GM12878 (cell line): ENCODE measurements at regions not wholly inside any gene's neighbourhood (a gene's known extent, or its start where the extent isn't known, plus 50 kb on each side); places are given as distances from the start of the nearest gene placed in this dataset.

Source experiments
- ATAC-seq: fragments of 200-7000 bp; cut with Tn5 transposase; 3 replicates; pipeline ENCODE4 v1.9.1; 2020; ENCODE audit warnings: mild to moderate bottlenecking, moderate library complexity
- BruUV-seq: library from RNA; stranded (reverse); fragments of 400-500 nt; replicated peaks from 2 replicates; lab custom pipeline; 2021; lab: Mats Ljungman, UMichigan
- CTCF ChIA-PET: fragments of 300-600 bp; sonication (Branson Sonifier 250); formaldehyde crosslinking; extraction: SDS; loops from one replicate; lab custom pipeline; 2021; ENCODE audit warnings: inconsistent platforms; lab: Yijun Ruan, JAX
- POLR2A ChIA-PET: fragments of 350-600 bp; formaldehyde crosslinking; extraction: SDS; loops from one replicate; lab custom pipeline; 2021; ENCODE audit warnings: inconsistent platforms; lab: Charles Lee
- RAD21 ChIA-PET: fragments of 300-600 bp; sonication (Branson Sonifier 250); formaldehyde crosslinking; loops from one replicate; lab custom pipeline; 2023; ENCODE audit warnings: antibody characterized with exemption; ENCODE audit not compliant: unreplicated experiment; lab: Charles Lee
- SMC1A ChIA-PET: fragments of 300-600 bp; sonication (Branson Sonifier 250); formaldehyde crosslinking; loops from one replicate; lab custom pipeline; 2023; ENCODE audit not compliant: unreplicated experiment, uncharacterized antibody; lab: Charles Lee
- DNase-seq: peaks from one replicate; pipeline ENCODE4 v3.0.0-alpha.2; 2011; ENCODE audit warnings: low read depth, low spot score
- FAIRE-seq: peaks from 3 replicates; lab custom pipeline; 2011; peaks lifted over from hg19 to GRCh38; lab: Jason Lieb, UNC
- H2AFZ ChIP-seq: 2 replicates; pipeline ENCODE4 v1.6.0; 2011; ENCODE audit warnings: low read depth, low read length, control low read depth; ENCODE audit not compliant: control insufficient read depth
- H3K27ac ChIP-seq: 2 replicates; pipeline ENCODE4 v1.5.1; 2011; ENCODE audit warnings: control low read depth; ENCODE audit not compliant: control insufficient read depth, insufficient read depth
- H3K27me3 ChIP-seq, 2 experiments: replicated peaks in 1 of 2; 2 replicates each; pipeline versions ENCODE4 v1.6.0 to v1.6.1; 2011; ENCODE audit warnings: low read length in 1 of 2; ENCODE audit not compliant: control insufficient read depth in 2 of 2, insufficient read depth in 2 of 2
- H3K36me3 ChIP-seq, 2 experiments: 2 replicates each; pipeline ENCODE4 v1.5.1; 2011; ENCODE audit warnings: low read length in 1 of 2; ENCODE audit not compliant: control insufficient read depth in 2 of 2, insufficient read depth in 2 of 2
- H3K4me1 ChIP-seq: 2 replicates; pipeline ENCODE4 v1.6.1; 2011; ENCODE audit warnings: mild to moderate bottlenecking, low read length, moderate library complexity, mixed read lengths; ENCODE audit not compliant: control insufficient read depth, insufficient read depth
- H3K4me2 ChIP-seq: 2 replicates; pipeline ENCODE4 v1.6.0; 2011; ENCODE audit warnings: control low read depth; ENCODE audit not compliant: control insufficient read depth, insufficient read depth
- H3K4me3 ChIP-seq: fragments of 200-600 bp; sonication (generic); 2 replicates; pipeline ENCODE4 v1.5.1; 2016
- H3K79me2 ChIP-seq: 2 replicates; pipeline ENCODE4 v1.6.0; 2011; ENCODE audit warnings: low read length; ENCODE audit not compliant: control insufficient read depth, insufficient read depth
- H3K9ac ChIP-seq: 2 replicates; pipeline ENCODE4 v1.8.0; 2011; ENCODE audit warnings: low read length, control low read depth, mixed read lengths; ENCODE audit not compliant: control insufficient read depth, insufficient read depth
- H3K9me3 ChIP-seq: replicated peaks from 3 replicates; pipeline ENCODE4 v1.5.1; 2011; ENCODE audit warnings: mild to moderate bottlenecking, low read length; ENCODE audit not compliant: control insufficient read depth, insufficient read depth
- H4K20me1 ChIP-seq: 2 replicates; pipeline ENCODE4 v1.6.0; 2011; ENCODE audit not compliant: control insufficient read depth, insufficient read depth
- BACH1 ChIP-seq: fragments of 450-650 bp; IDR thresholded peaks from 2 replicates; pipeline ENCODE4 v1.6.1; 2017; ENCODE audit warnings: mild to moderate bottlenecking, borderline replicate concordance
- EZH2 ChIP-seq: IDR thresholded peaks from 2 replicates; pipeline ENCODE4 v1.6.1; 2012; ENCODE audit warnings: low read depth, mild to moderate bottlenecking, control low read depth, inconsistent platforms, low read length, borderline replicate concordance; ENCODE audit not compliant: control insufficient read depth
- MTA3 ChIP-seq: IDR thresholded peaks from 2 replicates; pipeline ENCODE4 v1.6.1; 2012; ENCODE audit warnings: low read length, inconsistent platforms, borderline replicate concordance
- MXI1 ChIP-seq: fragments of 150-350 bp; IDR thresholded peaks from 2 replicates; pipeline ENCODE4 v1.6.1; 2011; ENCODE audit warnings: low read depth, mild to moderate bottlenecking, inconsistent platforms, low read length, improper control_type of control experiment
- PAX5 ChIP-seq: IDR thresholded peaks from 2 replicates; pipeline ENCODE4 v1.6.1; 2011; ENCODE audit warnings: low read depth, low read length, borderline replicate concordance
- POLR2AphosphoS2 ChIP-seq: IDR thresholded peaks from 2 replicates; pipeline ENCODE4 v1.6.1; 2011; ENCODE audit warnings: low read depth, mild to moderate bottlenecking, low read length, improper control_type of control experiment, moderate library complexity
- ZBED1 ChIP-seq: IDR thresholded peaks from 2 replicates; pipeline ENCODE4 v1.6.1; 2016; ENCODE audit warnings: borderline replicate concordance
- whole genome bisulfite sequencing: methylation state at CpG from one replicate; pipeline ENCODE4 v1.1.6; 2016; ENCODE audit warnings: low lambda C conversion rate; ENCODE audit not compliant: insufficient replicate concordance, insufficient coverage; ENCODE audit errors: missing lambda C conversion rate; 5-methylcytosine and 5-hydroxymethylcytosine counted together
- in situ Hi-C: fragments of 300-500 bp; cut with MboI; formaldehyde crosslinking; loops from 9 replicates; pipeline ENCODE4 v1.14.3; 2018; ENCODE audit warnings: mixed read lengths
- intact Hi-C: fragments of 100-400 bp; cut with micrococcal nuclease; formaldehyde crosslinking; loops from one replicate; pipeline ENCODE4 v1.14.2; 2022; ENCODE audit not compliant: unreplicated experiment
- TF ChIP-seq, protein P1 (sequence below): IDR thresholded peaks from 2 replicates; pipeline ENCODE4 v1.6.1; 2011; ENCODE audit warnings: low read depth, mild to moderate bottlenecking, low read length, moderate library complexity, borderline replicate concordance; ENCODE audit errors: extremely low read depth
- TF ChIP-seq, protein P2 (sequence below): IDR thresholded peaks from 2 replicates; pipeline ENCODE4 v1.6.1; 2011; ENCODE audit warnings: borderline replicate concordance, low read depth, mild to moderate bottlenecking, moderate library complexity, low read length; ENCODE audit not compliant: insufficient read depth, poor library complexity, severe bottlenecking
- TF ChIP-seq, protein P3 (sequence below): fragments of 450-650 bp; IDR thresholded peaks from 2 replicates; pipeline ENCODE4 v1.6.1; 2017; ENCODE audit warnings: borderline replicate concordance

DNA sequence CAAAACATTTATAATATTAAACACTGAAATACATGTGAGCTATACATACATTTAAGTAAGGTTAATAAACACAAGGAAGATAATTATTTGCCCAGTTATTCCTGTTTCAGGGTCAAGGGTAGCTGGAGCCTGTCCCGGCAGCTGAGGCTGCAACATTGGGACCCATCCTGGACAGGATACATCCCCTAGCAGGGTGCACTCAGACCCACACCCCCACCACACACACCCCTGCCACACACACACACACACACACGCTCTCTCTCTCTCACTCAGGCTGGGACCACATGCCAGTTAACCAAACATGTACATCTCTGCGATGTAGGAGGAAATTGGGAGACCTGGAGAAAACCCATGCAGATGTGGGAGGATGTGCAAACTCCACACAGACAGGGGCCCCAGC, 112.6 kb upstream of the TMCC3 start:
- ATAC-seq (peak; percentile 34), FAIRE-seq (no peak), DNase-seq (no peak)
- POLR2A ChIA-PET: interaction anchor here (0.6 to 1.5 kb wide), 8 partner anchors 11 to 201 kb away, joined by 3 to 6 read pairs (median 4); no protein-coding TSS in a partner anchor
- WGBS: 14% methylated on average over 3 of the region's 3 CpGs
- RAD21 ChIA-PET: interaction anchor here (0.7 to 4.9 kb wide), 21 partner anchors 12 to 628 kb away, joined by 3 to 53 read pairs (median 4); no protein-coding TSS in a partner anchor
- Histone ChIP-seq H2AFZ (no peak overlapping the region), H3K27ac (peak overlapping the region; percentile 35), H3K9ac (no peak overlapping the region), H4K20me1 (no peaks in the 10 kb centered on the region), H3K79me2 (peaks cover 69% of the 10 kb centered on the region), H3K9me3 (no peaks in the 10 kb centered on the region), H3K4me2 (peak overlapping the region; percentile 59), H3K4me1 (peaks cover 36% of the 10 kb centered on the region), H3K4me3 (0 out of 2 replicates have a peak overlapping the region, but pooled peaks have one; percentile 4), H3K27me3 (no peaks in the 10 kb centered on the region), H3K36me3 (no peaks in the 10 kb centered on the region; a peak in 1 of 4 replicates)
- TF ChIP-seq POLR2AphosphoS2: no peak
- 0 out of 2 replicates have a peak, but pooled peaks have one; percentile 1 for TF ChIP-seq MTA3
- SMC1A ChIA-PET: interaction anchor here (0.6 to 4.3 kb wide), 19 partner anchors 10 to 232 kb away, joined by 3 to 48 read pairs (median 4); no protein-coding TSS in a partner anchor
- CTCF ChIA-PET: interaction anchor here (0.7 to 4.6 kb wide), 24 partner anchors 9 to 216 kb away, joined by 3 to 54 read pairs (median 4); no protein-coding TSS in a partner anchor
- no TSS peak for BruUV-seq
- intact Hi-C loops (loop anchor here (5.0 to 10.0 kb wide), 2 partner anchors 118 to 161 kb away; no protein-coding TSS in a partner anchor), in situ Hi-C loops (no loop called here)

DNA sequence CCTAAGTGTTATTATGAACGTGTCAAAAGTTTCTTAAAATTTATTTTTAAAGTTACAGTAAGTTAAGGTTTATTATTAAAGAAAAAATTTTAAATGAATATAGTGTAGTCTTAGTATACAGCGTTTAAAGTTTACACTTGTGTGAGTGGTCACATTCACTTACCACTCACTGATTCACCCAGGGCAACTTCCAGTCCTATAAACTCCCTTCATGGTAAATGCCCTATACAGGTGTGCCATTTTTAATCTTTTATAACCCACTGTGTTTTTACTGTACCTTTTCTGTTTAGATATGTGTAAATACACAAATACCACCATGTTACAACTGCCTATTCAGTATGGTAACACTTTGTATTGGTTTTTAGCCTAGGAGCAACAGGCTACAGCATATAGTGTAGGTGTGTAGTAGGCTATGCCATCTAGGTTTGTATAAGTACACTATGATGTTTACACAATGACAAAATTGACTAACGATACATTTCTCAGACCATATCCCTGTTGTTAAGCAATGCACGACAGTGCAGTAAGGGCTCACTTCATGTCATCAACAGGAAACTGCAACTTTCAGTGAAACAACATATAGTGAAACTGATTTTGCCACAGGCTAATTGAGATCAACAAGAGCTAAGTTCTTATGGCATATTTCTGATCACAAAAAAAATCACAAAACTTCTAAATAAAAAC, 112.0 kb upstream of the TMCC3 start:
- Histone ChIP-seq H3K27ac (peak overlapping the region; percentile 35), H3K4me2 (peak overlapping the region; percentile 59), H3K9ac (peak overlapping the region; percentile 6; the same call in 1 of the 2 replicates), H4K20me1 (no peaks in the 10 kb centered on the region), H3K27me3 (no peaks in the 10 kb centered on the region), H3K4me3 (no peak overlapping the region), H3K79me2 (peaks cover 64% of the 10 kb centered on the region), H3K4me1 (peaks cover 30% of the 10 kb centered on the region), H3K9me3 (no peaks in the 10 kb centered on the region), H3K36me3 (no peaks in the 10 kb centered on the region; a peak in 1 of 4 replicates), H2AFZ (peak overlapping the region; percentile 41; the same call in 1 of the 2 replicates)
- intact Hi-C loops (loop anchor here (5.0 to 10.0 kb wide), 2 partner anchors 118 to 160 kb away; no protein-coding TSS in a partner anchor), in situ Hi-C loops (no loop called here)
- ATAC-seq (peak; percentile 85), DNase-seq (peak; percentile 56), FAIRE-seq (peak; percentile 95)
- POLR2A ChIA-PET: interaction anchor here (0.6 to 1.5 kb wide), 5 partner anchors 54 to 200 kb away, joined by 3 to 6 read pairs (median 4); no protein-coding TSS in a partner anchor
- BruUV-seq: no TSS peak
- CTCF ChIA-PET: interaction anchor here (0.7 to 4.6 kb wide), 18 partner anchors 10 to 205 kb away, joined by 3 to 54 read pairs (median 4); no protein-coding TSS in a partner anchor
- RAD21 ChIA-PET: interaction anchor here (0.7 to 4.9 kb wide), 22 partner anchors 12 to 627 kb away, joined by 3 to 53 read pairs (median 4); no protein-coding TSS in a partner anchor
- SMC1A ChIA-PET: interaction anchor here (0.6 to 4.3 kb wide), 21 partner anchors 9 to 232 kb away, joined by 3 to 48 read pairs (median 4); no protein-coding TSS in a partner anchor
- 14% methylated on average over 4 of the region's 4 CpGs for WGBS
- TF ChIP-seq, protein P1, sequence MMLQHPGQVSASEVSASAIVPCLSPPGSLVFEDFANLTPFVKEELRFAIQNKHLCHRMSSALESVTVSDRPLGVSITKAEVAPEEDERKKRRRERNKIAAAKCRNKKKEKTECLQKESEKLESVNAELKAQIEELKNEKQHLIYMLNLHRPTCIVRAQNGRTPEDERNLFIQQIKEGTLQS: no peak
- TF ChIP-seq MXI1 (no peak), ZBED1 (no peak), EZH2 (no peak), PAX5 (no peak), BACH1 (no peak)
- TF ChIP-seq, protein P2, sequence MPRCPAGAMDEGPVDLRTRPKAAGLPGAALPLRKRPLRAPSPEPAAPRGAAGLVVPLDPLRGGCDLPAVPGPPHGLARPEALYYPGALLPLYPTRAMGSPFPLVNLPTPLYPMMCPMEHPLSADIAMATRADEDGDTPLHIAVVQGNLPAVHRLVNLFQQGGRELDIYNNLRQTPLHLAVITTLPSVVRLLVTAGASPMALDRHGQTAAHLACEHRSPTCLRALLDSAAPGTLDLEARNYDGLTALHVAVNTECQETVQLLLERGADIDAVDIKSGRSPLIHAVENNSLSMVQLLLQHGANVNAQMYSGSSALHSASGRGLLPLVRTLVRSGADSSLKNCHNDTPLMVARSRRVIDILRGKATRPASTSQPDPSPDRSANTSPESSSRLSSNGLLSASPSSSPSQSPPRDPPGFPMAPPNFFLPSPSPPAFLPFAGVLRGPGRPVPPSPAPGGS: no peak
- TF ChIP-seq, protein P3, sequence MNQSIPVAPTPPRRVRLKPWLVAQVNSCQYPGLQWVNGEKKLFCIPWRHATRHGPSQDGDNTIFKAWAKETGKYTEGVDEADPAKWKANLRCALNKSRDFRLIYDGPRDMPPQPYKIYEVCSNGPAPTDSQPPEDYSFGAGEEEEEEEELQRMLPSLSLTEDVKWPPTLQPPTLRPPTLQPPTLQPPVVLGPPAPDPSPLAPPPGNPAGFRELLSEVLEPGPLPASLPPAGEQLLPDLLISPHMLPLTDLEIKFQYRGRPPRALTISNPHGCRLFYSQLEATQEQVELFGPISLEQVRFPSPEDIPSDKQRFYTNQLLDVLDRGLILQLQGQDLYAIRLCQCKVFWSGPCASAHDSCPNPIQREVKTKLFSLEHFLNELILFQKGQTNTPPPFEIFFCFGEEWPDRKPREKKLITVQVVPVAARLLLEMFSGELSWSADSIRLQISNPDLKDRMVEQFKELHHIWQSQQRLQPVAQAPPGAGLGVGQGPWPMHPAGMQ: no peak
